HEK293 (cell line): ENCODE measurements at regions not wholly inside any gene's neighbourhood (a gene's known extent, or its start where the extent isn't known, plus 50 kb on each side); places are given as distances from the start of the nearest gene placed in this dataset.

Experiments used
- GLI4 ChIP-seq: fragments of 450-650 bp; formaldehyde crosslinking; IDR thresholded peaks from 2 replicates; pipeline ENCODE4 v1.5.1; 2016; ENCODE audit warnings: missing biosample characterization, missing genetic modification characterization
- KLF1 ChIP-seq: fragments of 450-650 bp; formaldehyde crosslinking; IDR thresholded peaks from 2 replicates; pipeline ENCODE4 v1.5.1; 2016; ENCODE audit warnings: missing biosample characterization, missing genetic modification characterization
- MYNN ChIP-seq: fragments of 450-650 bp; formaldehyde crosslinking; IDR thresholded peaks from 2 replicates; pipeline ENCODE4 v1.5.1; 2016; ENCODE audit warnings: missing biosample characterization, missing genetic modification characterization, borderline replicate concordance
- ZBTB21 ChIP-seq: fragments of 450-650 bp; formaldehyde crosslinking; IDR thresholded peaks from 2 replicates; pipeline ENCODE4 v1.5.1; 2017; ENCODE audit warnings: missing biosample characterization, missing genetic modification characterization
- ZNF302 ChIP-seq: fragments of 450-650 bp; formaldehyde crosslinking; IDR thresholded peaks from 2 replicates; pipeline ENCODE4 v1.5.1; 2016; ENCODE audit warnings: missing biosample characterization, missing genetic modification characterization, low read depth
- ZNF544 ChIP-seq: fragments of 450-650 bp; formaldehyde crosslinking; IDR thresholded peaks from 2 replicates; pipeline ENCODE4 v1.5.0; 2017; ENCODE audit warnings: missing biosample characterization, missing genetic modification characterization
- ZNF549 ChIP-seq: fragments of 450-650 bp; IDR thresholded peaks from 2 replicates; pipeline ENCODE4 v1.5.1; 2018; ENCODE audit warnings: missing biosample characterization, missing genetic modification characterization, mild to moderate bottlenecking, inconsistent platforms, moderate library complexity
- TF ChIP-seq, protein P1 (sequence below): fragments of 450-650 bp; formaldehyde crosslinking; IDR thresholded peaks from 2 replicates; pipeline ENCODE4 v1.5.1; 2016; ENCODE audit warnings: missing biosample characterization, missing genetic modification characterization
- TF ChIP-seq, protein P2 (sequence below): fragments of 450-650 bp; formaldehyde crosslinking; IDR thresholded peaks from 2 replicates; pipeline ENCODE4 v1.5.1; 2016; ENCODE audit warnings: missing biosample characterization, missing genetic modification characterization, borderline replicate concordance
- TF ChIP-seq, protein P3 (sequence below): fragments of 450-650 bp; IDR thresholded peaks from 2 replicates; pipeline ENCODE4 v1.5.1; 2018; ENCODE audit warnings: missing biosample characterization, missing genetic modification characterization
- TF ChIP-seq, protein P4 (sequence below): fragments of 450-650 bp; formaldehyde crosslinking; IDR thresholded peaks from 2 replicates; pipeline ENCODE4 v1.5.1; 2016; ENCODE audit warnings: missing biosample characterization, missing genetic modification characterization

DNA sequence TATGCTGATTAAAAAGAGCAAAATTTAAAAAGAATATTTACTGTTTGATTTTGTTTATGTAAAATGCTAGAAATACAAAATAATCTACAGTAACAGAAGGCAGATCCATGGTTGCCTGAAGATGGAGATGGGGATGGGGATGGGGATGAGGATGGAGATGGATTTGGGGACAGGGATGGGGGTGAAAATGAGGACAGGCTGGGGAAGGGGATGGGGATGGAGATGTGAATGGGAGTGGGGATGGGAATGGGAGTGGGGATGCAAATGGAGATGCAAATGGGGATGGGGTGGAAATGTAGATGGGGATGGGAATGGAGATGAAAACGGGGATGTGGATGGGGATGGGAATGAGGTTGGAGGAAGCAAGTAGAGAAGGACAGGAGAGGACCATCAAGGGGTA, 252.2 kb downstream of the PLPP3 start:
- TF ChIP-seq ZNF302 (tag by site-specific recombination) (no peak), ZNF544 (tag by site-specific recombination) (no peak), MYNN (no peak), KLF1 (tag by site-specific recombination) (no peak), ZNF549 (tag by site-specific recombination) (no peak), GLI4 (tag by site-specific recombination) (no peak), ZBTB21 (tag by site-specific recombination) (no peak)
- TF ChIP-seq, protein P1, sequence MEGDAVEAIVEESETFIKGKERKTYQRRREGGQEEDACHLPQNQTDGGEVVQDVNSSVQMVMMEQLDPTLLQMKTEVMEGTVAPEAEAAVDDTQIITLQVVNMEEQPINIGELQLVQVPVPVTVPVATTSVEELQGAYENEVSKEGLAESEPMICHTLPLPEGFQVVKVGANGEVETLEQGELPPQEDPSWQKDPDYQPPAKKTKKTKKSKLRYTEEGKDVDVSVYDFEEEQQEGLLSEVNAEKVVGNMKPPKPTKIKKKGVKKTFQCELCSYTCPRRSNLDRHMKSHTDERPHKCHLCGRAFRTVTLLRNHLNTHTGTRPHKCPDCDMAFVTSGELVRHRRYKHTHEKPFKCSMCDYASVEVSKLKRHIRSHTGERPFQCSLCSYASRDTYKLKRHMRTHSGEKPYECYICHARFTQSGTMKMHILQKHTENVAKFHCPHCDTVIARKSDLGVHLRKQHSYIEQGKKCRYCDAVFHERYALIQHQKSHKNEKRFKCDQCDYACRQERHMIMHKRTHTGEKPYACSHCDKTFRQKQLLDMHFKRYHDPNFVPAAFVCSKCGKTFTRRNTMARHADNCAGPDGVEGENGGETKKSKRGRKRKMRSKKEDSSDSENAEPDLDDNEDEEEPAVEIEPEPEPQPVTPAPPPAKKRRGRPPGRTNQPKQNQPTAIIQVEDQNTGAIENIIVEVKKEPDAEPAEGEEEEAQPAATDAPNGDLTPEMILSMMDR = no peak
- TF ChIP-seq, protein P2, sequence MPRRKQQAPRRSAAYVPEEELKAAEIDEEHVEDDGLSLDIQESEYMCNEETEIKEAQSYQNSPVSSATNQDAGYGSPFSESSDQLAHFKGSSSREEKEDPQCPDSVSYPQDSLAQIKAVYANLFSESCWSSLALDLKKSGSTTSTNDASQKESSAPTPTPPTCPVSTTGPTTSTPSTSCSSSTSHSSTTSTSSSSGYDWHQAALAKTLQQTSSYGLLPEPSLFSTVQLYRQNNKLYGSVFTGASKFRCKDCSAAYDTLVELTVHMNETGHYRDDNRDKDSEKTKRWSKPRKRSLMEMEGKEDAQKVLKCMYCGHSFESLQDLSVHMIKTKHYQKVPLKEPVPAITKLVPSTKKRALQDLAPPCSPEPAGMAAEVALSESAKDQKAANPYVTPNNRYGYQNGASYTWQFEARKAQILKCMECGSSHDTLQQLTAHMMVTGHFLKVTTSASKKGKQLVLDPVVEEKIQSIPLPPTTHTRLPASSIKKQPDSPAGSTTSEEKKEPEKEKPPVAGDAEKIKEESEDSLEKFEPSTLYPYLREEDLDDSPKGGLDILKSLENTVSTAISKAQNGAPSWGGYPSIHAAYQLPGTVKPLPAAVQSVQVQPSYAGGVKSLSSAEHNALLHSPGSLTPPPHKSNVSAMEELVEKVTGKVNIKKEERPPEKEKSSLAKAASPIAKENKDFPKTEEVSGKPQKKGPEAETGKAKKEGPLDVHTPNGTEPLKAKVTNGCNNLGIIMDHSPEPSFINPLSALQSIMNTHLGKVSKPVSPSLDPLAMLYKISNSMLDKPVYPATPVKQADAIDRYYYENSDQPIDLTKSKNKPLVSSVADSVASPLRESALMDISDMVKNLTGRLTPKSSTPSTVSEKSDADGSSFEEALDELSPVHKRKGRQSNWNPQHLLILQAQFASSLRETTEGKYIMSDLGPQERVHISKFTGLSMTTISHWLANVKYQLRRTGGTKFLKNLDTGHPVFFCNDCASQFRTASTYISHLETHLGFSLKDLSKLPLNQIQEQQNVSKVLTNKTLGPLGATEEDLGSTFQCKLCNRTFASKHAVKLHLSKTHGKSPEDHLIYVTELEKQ (tag by site-specific recombination) = no peak
- TF ChIP-seq, protein P3, sequence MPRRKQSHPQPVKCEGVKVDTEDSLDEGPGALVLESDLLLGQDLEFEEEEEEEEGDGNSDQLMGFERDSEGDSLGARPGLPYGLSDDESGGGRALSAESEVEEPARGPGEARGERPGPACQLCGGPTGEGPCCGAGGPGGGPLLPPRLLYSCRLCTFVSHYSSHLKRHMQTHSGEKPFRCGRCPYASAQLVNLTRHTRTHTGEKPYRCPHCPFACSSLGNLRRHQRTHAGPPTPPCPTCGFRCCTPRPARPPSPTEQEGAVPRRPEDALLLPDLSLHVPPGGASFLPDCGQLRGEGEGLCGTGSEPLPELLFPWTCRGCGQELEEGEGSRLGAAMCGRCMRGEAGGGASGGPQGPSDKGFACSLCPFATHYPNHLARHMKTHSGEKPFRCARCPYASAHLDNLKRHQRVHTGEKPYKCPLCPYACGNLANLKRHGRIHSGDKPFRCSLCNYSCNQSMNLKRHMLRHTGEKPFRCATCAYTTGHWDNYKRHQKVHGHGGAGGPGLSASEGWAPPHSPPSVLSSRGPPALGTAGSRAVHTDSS (tag by site-specific recombination) = no peak
- TF ChIP-seq, protein P4, sequence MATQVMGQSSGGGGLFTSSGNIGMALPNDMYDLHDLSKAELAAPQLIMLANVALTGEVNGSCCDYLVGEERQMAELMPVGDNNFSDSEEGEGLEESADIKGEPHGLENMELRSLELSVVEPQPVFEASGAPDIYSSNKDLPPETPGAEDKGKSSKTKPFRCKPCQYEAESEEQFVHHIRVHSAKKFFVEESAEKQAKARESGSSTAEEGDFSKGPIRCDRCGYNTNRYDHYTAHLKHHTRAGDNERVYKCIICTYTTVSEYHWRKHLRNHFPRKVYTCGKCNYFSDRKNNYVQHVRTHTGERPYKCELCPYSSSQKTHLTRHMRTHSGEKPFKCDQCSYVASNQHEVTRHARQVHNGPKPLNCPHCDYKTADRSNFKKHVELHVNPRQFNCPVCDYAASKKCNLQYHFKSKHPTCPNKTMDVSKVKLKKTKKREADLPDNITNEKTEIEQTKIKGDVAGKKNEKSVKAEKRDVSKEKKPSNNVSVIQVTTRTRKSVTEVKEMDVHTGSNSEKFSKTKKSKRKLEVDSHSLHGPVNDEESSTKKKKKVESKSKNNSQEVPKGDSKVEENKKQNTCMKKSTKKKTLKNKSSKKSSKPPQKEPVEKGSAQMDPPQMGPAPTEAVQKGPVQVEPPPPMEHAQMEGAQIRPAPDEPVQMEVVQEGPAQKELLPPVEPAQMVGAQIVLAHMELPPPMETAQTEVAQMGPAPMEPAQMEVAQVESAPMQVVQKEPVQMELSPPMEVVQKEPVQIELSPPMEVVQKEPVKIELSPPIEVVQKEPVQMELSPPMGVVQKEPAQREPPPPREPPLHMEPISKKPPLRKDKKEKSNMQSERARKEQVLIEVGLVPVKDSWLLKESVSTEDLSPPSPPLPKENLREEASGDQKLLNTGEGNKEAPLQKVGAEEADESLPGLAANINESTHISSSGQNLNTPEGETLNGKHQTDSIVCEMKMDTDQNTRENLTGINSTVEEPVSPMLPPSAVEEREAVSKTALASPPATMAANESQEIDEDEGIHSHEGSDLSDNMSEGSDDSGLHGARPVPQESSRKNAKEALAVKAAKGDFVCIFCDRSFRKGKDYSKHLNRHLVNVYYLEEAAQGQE (tag by site-specific recombination) = no peak
